Large intestine (tissue), 3 donors: ENCODE measurements at regions not wholly inside any gene's neighbourhood (a gene's known extent, or its start where the extent isn't known, plus 50 kb on each side); places are given as distances from the start of the nearest gene placed in this dataset.
"Not testable (repeated sequence)": the region's sequence is repeated elsewhere in the genome, so short reads cannot be mapped to it uniquely, and the experiment has no call there.

Experiments
- DNase-seq, 2 donors: peaks; one replicate each; pipeline versions ENCODE4 v3.0.0 to v3.0.0-alpha.2; 2013
- H3K27ac ChIP-seq: one replicate; pipeline ENCODE4 v1.5.1; 2013; ENCODE audit warnings: low read length
- H3K27me3 ChIP-seq: 2 replicates; pipeline ENCODE4 v1.6.1; 2013; ENCODE audit warnings: low read length; ENCODE audit not compliant: control insufficient read depth, insufficient read depth
- H3K36me3 ChIP-seq: 2 replicates; pipeline ENCODE4 v1.6.1; 2013; ENCODE audit warnings: low read length; ENCODE audit not compliant: control insufficient read depth, insufficient read depth
- H3K4me1 ChIP-seq: one replicate; pipeline ENCODE4 v1.6.1; 2013; ENCODE audit warnings: low read length; ENCODE audit not compliant: control insufficient read depth, insufficient read depth
- H3K4me3 ChIP-seq: one replicate; pipeline ENCODE4 v1.5.1; 2013; ENCODE audit warnings: low read length
- H3K9me3 ChIP-seq: one replicate; pipeline ENCODE4 v1.6.1; 2013; ENCODE audit warnings: mild to moderate bottlenecking, low read depth, low read length, moderate library complexity; ENCODE audit not compliant: control insufficient read depth
- WGBS: methylation state at CpG from one replicate; pipeline ENCODE4 v1.1.5; 2013; ENCODE audit warnings: low lambda C conversion rate; ENCODE audit not compliant: insufficient coverage; 5-methylcytosine and 5-hydroxymethylcytosine counted together

DNA sequence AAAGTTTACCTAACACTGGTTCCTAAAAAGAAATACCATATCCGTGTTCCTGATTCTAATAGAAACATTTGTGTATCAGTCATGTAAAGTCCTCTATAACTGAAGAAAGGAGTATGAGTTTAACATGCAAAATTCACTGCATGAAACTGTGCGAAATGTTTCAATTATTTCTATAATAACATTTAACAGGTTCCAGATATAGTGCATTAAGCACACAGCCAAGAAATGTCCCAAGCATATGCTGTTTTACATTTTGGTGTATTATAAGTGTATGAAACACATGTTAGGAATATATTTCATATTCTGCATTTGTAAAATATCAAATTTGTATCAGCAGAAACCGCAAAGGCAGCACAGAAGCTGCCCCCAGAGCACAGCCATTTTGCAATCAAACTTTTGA is 764.9 kb downstream of the KCNJ2 start:
- Histone ChIP-seq H3K36me3 (no peaks in the 10 kb centered on the region), H3K4me1 (no peaks in the 10 kb centered on the region), H3K27me3 (no peaks in the 10 kb centered on the region), H3K9me3 (no peaks in the 10 kb centered on the region), H3K4me3 (no peak overlapping the region), H3K27ac (no peak overlapping the region)
- no peak for DNase-seq
- 80% methylated on average over 1 of the region's 3 CpGs for whole genome bisulfite sequencing

GRCh38 chr17:70934835-70935234 is 765.5 kb downstream of the KCNJ2 start:
- no peaks in the 10 kb centered on the region for H3K4me1 ChIP-seq
- H3K36me3 ChIP-seq: no peaks in the 10 kb centered on the region
- H3K4me3 ChIP-seq: no peak overlapping the region
- DNase-seq: no peak
- no peak overlapping the region for H3K27ac ChIP-seq
- no peaks in the 10 kb centered on the region for H3K27me3 ChIP-seq
- no peaks in the 10 kb centered on the region for H3K9me3 ChIP-seq

GRCh38 chr17:70936724-70937123 is 767.4 kb downstream of the KCNJ2 start:
- no peaks in the 10 kb centered on the region for H3K9me3 ChIP-seq
- H3K4me3 ChIP-seq: no peak overlapping the region
- DNase-seq: no peak
- no peaks in the 10 kb centered on the region for H3K4me1 ChIP-seq
- no peaks in the 10 kb centered on the region for H3K27me3 ChIP-seq
- no peak overlapping the region for H3K27ac ChIP-seq
- no CpG with 5 or more reads among the region's 1 CpG for WGBS
- H3K36me3 ChIP-seq: no peaks in the 10 kb centered on the region

DNA sequence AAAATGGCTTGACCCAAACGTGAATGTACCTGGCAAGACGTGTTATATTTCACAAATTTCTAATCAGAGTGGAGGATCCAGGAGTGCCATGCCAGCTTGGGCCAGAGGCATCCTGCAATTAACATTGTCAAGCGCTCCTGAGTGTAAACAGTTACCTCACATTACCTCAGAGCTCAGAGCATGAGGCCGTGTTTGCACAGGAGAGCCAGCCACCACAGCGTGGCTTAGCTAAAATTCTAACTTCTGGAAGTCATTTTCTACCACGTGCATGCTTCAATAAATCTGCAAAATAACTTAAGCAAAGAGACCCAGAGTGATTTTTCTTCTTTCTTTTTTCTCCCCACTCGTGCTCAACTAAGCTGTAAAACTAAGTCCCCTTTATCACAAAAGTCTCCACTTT is 769.0 kb downstream of the KCNJ2 start:
- whole genome bisulfite sequencing: 29% methylated on average over 1 of the region's 7 CpGs

DNA sequence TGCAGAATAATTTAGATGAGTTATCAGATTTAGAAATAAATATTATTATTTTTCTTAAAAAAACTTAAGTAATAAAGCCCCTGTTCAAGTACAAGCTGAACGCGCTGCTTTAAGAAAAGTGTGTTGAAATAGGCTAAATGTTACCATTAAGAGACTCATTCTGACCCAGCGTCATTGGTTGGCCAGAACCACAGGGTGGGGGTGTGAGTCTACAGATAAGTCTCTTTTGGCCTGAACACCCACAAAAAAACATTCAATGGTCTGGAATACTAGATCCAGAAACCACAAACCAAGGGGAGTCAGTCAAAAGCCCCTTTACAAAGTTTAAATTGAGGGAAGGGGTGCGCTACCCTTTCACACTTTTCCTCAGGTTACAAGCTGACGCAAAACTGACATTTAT is 776.1 kb downstream of the KCNJ2 start:
- no peak overlapping the region for H3K27ac ChIP-seq
- DNase-seq: no peak
- H3K36me3 ChIP-seq: no peaks in the 10 kb centered on the region
- H3K4me1 ChIP-seq: no peaks in the 10 kb centered on the region
- H3K27me3 ChIP-seq: no peaks in the 10 kb centered on the region
- no CpG with 5 or more reads among the region's 5 CpGs for WGBS
- no peaks in the 10 kb centered on the region for H3K9me3 ChIP-seq
- H3K4me3 ChIP-seq: no peak overlapping the region

More for the DNA sequence above, 769.0 kb downstream of the KCNJ2 start:
- no peak for DNase-seq
- no peaks in the 10 kb centered on the region for H3K4me1 ChIP-seq
- no peak overlapping the region for H3K4me3 ChIP-seq
- H3K27me3 ChIP-seq: no peaks in the 10 kb centered on the region
- H3K36me3 ChIP-seq: no peaks in the 10 kb centered on the region
- no peaks in the 10 kb centered on the region for H3K9me3 ChIP-seq
- H3K27ac ChIP-seq: no peak overlapping the region

DNA sequence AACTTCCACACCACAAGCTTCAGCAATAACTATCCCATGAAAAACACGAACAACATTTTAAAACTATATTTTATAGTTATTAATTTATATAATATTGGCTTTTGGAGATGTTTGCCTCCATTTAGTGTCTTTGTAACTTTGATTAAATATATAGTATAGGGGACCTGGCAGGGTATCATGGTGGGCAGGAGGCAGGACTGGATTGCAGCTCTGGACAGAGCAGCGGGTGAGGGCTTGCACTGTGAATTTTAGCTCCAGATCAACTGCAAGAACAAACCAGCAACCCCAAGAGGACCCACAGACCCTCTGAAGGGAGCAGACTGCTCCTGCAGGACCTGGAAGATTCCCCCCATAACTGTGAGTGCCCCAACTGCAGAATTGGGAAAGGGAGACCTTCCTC is 777.9 kb downstream of the KCNJ2 start:
- Histone ChIP-seq H3K9me3 (no peaks in the 10 kb centered on the region), H3K4me3 (no peak overlapping the region), H3K4me1 (no peaks in the 10 kb centered on the region), H3K27ac (no peak overlapping the region), H3K27me3 (no peaks in the 10 kb centered on the region), H3K36me3 (no peaks in the 10 kb centered on the region)
- no peak for DNase-seq
- WGBS: no CpG with 5 or more reads among the region's 2 CpGs

GRCh38 chr17:70947636-70948565 is 778.6 kb downstream of the KCNJ2 start:
- H3K27ac ChIP-seq: no peak overlapping the region
- 80% methylated on average over 1 of the region's 17 CpGs for WGBS
- no peak overlapping the region for H3K4me3 ChIP-seq
- DNase-seq: no peak
- H3K27me3 ChIP-seq: no peaks in the 10 kb centered on the region
- no peaks in the 10 kb centered on the region for H3K36me3 ChIP-seq
- H3K4me1 ChIP-seq: no peaks in the 10 kb centered on the region
- no peaks in the 10 kb centered on the region for H3K9me3 ChIP-seq

DNA sequence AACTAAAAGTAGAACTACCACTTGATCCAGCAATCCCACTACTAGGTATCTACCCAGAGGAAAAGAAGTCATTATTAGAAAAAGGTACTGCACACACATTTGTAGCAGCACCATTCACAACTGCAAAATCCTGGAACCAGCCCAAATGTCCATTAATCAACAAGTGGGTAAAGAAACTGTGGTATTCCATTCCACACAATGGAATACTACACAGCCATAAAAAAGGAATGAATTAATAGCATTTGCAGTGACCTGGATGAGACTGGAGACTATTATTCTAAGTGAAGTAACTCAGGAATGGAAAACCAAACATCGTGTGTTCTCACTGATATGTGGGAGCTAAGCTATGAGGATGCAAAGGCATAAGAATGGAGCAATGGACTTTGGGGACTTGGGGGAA is 783.8 kb downstream of the KCNJ2 start:
- not testable (repeated sequence) for H3K9me3 ChIP-seq, H3K4me3 ChIP-seq, H3K27ac ChIP-seq, H3K27me3 ChIP-seq, H3K4me1 ChIP-seq, H3K36me3 ChIP-seq, DNase-seq
- no CpG with 5 or more reads among the region's 1 CpG for WGBS

DNA sequence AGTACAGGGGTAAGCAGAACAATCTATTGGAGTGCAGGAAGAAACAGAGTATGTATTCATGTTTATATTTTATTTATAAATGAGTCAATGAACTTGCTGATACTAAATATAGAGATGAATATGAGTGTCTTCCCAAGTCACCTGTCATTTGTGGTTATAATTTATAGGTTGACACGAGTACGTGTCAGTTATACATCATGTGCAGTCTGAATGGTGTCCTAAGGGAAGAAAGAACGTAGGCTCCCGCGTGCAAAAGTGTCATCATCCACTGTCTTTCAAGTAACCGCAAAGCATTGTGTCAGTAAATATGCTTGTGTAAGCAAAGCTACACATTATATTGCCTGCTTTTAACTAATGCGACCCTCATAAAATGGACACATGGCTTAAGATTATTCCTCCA is 786.1 kb downstream of the KCNJ2 start:
- no peaks in the 10 kb centered on the region for H3K36me3 ChIP-seq
- no peak overlapping the region for H3K4me3 ChIP-seq
- no peak overlapping the region for H3K27ac ChIP-seq
- no peaks in the 10 kb centered on the region for H3K4me1 ChIP-seq
- no peak for DNase-seq
- H3K27me3 ChIP-seq: no peaks in the 10 kb centered on the region
- H3K9me3 ChIP-seq: no peaks in the 10 kb centered on the region
- 40% methylated on average over 1 of the region's 7 CpGs for WGBS

DNA sequence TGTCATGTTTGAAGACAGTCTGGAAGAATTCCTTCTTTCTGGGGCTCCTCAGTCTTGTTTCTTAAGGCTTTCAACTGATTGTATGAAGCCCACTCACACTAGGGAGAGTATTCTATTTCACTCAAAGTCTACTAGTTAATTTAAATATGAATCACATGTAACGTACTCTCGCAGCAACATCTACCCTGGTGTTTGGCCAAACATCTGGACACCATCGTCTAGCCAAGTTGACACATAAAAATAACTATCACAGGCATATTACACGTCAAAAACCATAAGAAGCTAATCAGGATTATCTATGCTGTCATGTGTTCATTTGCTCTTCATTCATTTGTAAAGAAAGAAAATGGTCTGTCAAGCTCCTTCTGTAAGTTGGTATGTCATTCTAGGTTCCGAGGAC is 787.4 kb downstream of the KCNJ2 start:
- Histone ChIP-seq H3K36me3 (no peaks in the 10 kb centered on the region), H3K27ac (no peak overlapping the region), H3K4me3 (no peak overlapping the region), H3K27me3 (no peaks in the 10 kb centered on the region), H3K9me3 (no peaks in the 10 kb centered on the region), H3K4me1 (no peaks in the 10 kb centered on the region)
- no peak for DNase-seq
- WGBS: 100% methylated on average over 1 of the region's 5 CpGs

DNA sequence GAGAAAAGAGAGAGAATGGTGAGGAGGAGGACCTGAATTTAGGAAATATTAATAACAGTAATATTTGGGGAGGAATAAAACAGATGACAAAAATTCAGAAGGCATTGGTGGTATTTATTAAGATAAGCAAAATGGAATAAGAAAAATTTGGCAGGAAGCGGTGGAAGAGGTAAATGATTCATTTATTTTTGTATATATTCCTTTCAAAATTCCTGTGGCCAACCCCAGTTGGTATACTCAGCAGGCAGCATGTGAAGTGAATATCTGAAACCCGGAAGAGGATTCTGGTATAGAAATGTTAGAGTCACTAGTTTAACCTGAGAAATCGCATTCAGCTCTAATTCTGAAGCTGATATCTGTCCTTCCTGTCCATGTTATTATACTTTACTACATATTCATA is 792.0 kb downstream of the KCNJ2 start:
- no peak for DNase-seq
- no peaks in the 10 kb centered on the region for H3K36me3 ChIP-seq
- H3K4me3 ChIP-seq: no peak overlapping the region
- no peaks in the 10 kb centered on the region for H3K27me3 ChIP-seq
- H3K9me3 ChIP-seq: no peaks in the 10 kb centered on the region
- H3K4me1 ChIP-seq: no peaks in the 10 kb centered on the region
- H3K27ac ChIP-seq: no peak overlapping the region
- WGBS: 80% methylated on average over 1 of the region's 3 CpGs
